ENCODE measurements at regions not wholly inside any gene's neighbourhood (a gene's known extent, or its start where the extent isn't known, plus 50 kb on each side); places are given as distances from the start of the nearest gene placed in this dataset.
"Not testable (repeated sequence)": the region's sequence is repeated elsewhere in the genome, so short reads cannot be mapped to it uniquely, and the experiment has no call there.

DNA sequence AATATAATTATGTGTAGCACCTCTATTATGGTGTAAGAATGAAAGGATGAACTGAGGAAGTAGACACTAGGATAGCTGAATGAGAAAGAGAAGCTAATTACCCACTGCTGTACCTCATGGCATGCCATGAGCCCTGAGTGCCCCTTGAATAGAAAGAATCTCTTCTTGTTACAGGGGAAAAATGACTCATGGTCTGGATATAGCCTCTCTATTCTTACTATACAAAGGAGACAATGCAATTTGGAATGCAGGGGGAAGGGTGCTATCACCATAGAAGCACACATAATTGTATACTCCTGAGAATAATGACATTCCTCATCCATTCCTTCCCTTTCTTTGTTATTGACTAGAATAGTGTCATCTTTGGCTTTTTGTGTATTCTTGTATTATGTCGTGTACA is 385.2 kb downstream of the CDH7 start:
- ATAC-seq, result no peak

DNA sequence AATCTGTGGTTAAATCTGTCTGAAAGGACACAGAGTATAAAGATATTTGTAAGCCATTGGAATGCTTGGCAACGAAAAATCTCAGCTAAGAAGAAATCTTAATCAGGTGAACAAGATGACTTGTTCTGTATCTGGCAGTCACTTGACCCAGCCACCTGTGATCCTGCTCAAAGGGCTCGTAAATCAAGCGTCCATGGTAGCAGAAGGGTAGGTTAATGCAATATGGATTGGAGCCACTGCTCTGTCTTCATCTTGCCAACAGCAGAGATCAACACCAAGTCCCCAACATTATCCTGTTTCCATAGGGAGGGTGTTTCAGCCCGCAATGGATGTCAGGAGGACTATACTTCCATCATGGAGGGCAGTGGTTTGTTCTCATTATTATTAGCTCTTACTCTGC is 378.4 kb downstream of the CDH7 start:
- ATAC-seq, result no peak

DNA sequence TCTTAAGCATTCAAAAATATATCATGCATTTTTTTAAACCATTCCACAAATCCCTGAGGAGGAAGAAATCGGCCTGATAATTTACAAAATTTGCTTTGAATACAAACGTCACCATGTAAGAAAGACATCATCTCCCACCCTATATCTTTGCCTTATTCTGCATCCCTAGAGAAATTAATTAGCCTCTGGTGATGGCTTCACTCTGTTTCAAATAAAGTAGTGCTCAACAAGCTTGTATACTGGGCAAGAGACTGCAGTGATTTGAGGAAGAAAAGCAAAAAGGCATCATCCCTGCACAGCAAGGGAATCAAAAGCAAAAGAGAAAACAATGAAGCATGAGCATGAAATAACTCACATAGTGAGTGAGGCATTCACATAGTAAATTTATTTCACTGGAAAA is 375.5 kb downstream of the CDH7 start:
- ATAC-seq, result no peak

DNA sequence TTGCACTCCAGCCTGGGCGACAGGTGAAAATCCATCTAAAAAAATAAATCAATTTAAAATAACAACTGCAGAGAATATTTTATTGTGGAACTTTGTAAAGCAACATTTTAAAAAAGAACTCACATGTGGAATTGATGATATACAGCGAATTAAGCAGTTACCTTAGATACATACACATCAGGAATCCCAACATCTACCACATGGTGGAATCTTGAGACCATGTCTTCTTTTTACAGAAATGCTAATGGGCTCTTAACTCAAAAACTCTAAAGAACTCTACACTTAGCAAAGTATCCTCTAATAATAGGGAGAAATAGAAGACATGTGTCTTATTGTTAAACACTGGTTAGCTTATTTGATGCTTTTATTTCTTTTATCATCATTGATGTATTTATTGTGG is 373.6 kb downstream of the CDH7 start:
- no peak for ATAC-seq

DNA sequence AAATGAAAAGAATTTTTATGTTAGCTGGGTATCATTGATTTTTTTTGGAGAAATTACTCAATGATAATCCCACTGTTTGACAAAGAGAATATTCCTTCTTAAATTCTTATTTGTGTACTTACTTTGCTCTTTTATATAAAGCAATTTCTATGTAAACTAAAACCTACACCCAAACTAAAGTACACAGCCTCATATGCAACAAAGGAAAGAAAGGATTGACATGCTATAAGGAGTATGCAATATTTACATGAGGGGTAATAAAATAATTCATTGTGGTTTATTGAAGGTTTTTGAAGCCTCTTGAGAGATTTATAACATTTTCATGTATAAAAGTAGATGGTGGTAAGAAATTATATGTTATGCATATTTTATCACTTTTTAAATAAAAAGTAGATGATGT is 368.5 kb downstream of the CDH7 start:
- ATAC-seq, result no peak

DNA sequence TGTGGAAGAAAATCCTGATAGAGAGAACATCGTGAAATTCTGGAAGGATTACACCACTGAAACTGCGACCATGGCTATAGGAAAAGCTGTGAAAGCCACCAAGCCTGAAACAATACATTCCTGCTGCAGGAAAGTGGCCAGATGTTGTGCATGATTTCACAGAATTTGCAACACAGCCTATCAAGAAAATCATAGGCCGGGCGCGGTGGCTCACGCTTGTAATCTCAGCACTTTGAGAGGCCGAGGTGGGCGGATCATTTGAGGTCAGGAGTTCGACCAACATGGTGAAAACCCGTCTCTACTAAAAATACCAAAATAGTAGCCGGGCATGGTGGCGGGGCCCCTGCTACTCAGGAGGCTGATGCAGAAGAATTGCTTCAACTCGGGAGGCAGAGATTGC is 360.2 kb downstream of the CDH7 start:
- ATAC-seq, result no peak

DNA sequence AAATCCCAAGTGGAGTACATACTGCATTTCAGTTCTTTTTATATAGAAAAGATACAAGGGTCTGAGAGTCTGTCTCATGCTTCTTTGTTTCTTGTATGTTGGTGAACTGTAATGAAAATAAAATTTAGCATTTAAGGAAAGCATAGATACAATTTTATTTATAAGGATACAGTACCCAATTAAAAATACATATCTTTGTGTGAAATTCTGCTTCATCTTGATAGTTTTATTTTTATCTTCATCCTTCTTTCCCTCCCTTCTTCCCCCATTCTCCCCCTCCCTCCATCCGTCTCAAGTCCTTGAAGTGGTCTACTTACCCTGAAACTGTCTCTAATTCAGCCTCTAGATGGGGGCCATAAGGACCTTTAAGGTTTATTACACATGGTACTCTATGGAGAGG is 359.8 kb downstream of the CDH7 start:
- no peak for ATAC-seq

DNA sequence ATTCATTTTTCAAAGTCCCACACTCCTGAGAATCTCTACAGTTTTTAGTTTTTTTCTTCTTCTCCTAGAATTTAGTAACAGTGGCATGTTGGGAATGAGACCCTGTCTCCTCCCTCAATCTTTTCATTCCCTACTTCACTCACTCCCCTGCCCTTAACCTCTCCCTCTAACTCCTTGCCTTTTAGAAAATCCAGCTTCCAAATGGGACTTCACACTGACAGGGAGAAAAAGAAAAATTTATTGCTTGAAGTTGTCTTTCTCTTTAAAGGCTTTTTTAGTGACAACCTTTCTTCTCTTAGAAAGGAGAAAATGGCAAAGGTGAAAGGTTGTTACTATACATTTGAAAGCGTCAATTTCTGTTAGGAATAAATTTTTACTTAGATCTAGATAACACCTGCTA is 359.2 kb downstream of the CDH7 start:
- no peak for ATAC-seq

DNA sequence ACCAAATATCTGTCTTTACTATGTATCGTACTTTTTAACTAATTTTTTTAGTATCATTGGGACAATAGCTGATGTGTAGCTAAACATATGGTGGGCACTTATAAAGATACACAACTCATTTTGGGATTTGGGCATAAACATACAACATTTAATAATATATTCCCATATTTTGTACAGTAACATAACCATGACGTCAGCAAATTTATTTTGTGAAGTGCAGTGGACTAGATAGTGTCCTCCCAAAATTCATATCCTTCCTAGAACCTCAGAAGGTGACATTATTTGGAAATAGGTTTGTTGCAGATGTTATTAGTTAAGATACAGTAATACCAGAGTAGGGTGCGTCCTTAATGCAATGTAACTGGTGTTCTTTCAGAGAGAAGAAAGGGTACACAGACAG is 356.7 kb downstream of the CDH7 start:
- ATAC-seq, result no peak

DNA sequence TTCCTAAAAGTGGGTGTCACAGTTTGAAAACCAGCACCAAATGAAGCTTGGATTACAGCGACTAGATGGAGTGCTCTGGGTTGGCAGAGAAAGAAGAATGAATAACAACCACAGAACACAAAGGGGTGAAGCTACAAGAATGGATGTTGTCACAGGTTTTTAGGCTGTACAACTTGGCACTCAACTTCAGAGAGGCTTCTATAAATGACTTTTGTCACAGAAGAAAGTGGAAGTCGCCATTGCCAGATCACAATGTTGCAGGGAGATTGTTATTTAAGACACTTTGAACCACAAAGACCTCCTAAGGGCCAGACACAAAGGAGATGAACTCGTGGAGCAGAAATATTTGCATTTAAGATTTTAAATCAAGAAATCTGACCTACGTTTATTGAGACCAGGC is 354.2 kb downstream of the CDH7 start:
- no peak for ATAC-seq

DNA sequence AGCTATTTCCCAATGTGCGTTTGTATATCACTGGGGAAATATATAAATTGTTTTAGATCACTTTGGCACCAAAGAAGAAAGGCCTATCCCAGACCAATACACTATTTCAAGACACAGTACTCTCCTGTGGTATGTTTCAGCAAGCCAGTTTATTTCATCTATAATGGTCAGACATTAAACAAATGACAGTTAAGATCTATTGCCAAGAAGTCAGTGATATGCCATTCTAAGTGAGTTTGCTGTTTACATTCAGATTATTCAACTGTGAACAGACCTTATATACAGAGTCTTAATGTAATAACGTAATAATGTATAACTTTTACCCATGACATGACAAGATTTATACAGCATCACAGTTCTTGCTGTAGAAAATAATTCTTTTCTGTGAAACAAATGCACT is 352.7 kb downstream of the CDH7 start:
- no peak for ATAC-seq

DNA sequence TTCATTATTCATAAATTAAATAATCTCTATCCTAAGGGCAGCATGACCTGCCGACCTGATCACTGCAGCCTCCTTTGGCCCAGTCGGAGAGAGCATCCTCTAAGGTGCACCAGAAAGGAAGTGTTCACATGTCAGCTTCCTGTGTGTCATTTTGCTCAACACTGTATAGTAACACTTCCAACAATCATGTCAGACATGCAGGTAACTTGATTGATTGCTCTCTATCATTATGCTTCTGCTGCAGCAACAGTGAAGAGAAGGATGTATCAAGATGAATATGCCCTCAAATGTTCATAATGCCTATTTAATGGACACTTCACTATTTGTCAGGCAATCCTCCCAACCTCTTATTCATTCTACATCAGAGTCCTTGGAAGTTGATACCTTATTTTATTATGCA is 332.3 kb downstream of the CDH7 start:
- no peak for ATAC-seq

DNA sequence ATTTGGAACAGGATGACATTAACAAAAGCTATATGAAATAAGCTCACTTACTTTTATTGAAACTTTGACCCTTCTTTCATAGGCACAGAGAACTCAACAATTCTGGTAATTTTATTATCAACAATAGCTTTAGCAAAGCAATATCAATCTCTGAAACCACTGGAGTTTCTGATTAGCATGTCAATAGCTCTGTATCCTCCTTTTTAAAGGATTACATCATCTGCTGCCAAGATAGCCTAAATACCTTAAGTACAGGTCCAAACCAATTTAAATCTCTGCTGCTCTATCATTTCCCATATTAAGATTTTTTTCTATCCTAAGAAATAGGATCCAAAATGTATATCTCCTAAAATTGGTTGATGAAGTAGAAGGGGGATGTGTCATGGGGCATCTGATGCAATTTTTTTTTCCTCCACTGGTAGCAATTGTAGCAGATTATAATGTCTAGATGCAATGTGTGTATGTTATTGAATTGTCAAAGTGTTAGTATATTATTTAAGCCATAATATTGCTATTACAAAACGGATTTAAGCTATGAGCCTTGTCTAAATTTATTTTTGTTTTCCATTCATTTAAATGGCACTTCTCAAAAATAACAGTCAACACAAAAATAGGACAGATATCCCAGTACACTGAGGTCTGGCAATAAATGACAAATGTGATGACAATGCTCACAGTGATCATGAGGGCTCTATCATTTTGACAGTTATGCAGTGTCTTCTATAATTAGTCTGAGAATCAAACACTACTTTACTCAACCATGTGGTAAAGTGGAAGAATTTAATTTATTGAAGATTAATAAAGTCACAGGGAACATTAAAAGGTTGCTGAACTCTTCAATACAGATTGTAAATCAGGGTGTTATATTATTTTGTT is 328.4 kb downstream of the CDH7 start:
- ATAC-seq, result no peak

DNA sequence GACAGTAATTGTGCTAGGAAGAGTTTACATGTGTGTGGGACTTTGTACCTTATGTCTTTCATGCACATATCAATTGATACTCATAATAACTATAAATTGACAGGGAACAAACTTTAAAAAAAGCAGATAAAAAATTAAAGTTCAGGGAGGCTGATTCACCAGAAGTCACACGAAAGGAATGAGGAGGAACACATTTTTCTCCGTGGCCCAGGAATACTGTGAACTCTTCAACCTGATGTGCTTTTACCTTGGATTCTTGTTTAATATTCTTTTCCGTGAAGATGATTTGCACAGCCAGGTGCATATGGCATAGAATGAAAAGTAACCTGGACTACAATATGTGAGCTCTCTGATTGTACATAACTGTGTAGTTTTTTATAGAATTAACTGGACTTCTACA is 326.3 kb downstream of the CDH7 start:
- no peak for ATAC-seq

DNA sequence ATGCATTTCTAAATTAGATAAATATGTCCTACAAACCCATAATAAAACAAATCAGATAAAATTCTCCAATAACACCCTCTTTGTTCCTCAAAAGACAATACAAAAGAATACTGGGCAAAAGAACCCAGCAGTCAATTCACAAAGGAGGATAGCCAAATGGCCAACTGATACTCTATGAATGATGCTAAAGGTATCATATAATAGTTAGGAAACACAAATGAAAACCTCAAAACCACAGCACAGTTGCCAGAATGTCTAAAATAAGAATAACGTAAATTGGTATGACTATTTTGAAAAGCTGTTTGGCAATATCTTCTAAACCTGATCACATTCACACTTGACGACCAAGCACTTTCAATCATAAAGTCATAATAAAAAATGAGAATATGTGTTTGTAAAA is 315.4 kb downstream of the CDH7 start:
- ATAC-seq, result no peak

DNA sequence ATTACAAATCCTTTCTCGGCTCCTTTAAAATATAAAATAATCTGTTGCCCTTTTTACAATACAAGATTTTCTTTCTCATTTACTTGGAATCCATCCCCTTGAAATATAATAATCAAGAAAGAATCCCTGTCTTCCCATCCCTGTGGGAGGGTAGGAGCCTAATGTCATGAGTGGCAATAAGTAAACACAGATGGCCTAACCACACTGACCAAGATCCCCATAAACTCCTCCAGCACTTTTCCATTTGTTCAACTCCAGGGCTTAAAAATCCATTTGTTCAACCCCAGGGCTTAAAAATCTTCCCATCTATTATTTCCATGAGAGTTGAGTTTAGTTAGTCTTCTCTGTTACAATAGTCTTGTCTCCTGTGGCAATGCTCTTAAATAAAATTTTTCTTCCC is 297.6 kb downstream of the CDH7 start:
- ATAC-seq, result no peak

DNA sequence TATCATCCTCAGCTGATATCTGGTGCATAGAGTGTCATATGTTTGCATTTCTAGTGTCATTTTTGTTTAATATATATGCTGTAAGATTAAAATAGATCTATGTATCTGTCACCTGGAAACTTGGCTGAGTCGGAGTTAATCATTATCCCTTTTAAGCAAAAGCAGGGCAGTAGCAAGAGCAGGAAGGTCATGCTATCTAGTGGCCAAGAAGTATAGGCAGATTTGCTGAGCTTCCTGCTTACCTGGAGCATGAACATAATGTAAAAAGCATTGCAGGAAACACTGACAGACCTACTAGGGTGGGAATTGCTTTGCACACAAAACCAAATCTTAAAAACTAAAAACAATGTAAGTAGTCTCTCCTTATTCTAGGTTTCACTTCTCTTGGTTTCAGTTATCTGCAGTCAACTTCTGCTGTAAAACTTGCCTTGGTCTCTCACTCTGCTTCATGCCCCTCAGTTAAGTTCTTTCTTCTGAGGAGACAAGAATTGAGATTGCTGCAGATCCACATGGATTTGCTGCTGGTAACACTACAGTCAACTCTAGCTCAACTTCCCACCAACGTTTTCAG is 295.3 kb downstream of the CDH7 start:
- ATAC-seq, result no peak

DNA sequence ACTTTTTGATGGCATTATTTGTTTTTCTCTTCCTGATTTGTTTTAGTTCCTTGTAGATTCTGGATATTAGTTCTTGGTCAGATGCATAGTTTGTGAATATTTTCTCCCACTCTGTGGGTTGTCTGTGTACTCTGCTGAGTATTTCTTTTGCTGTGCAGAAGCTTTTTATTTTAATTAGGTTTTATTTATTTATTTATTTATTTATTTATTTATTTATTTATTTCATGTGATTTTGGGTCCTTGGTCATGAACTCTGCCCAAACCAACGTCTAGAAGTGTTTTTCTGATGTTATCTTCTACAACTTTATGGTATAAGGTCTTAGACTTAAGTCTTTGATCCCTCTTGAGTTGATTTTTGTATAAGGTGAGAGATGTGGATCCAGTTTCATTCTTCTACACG is 292.2 kb downstream of the CDH7 start:
- no peak for ATAC-seq

DNA sequence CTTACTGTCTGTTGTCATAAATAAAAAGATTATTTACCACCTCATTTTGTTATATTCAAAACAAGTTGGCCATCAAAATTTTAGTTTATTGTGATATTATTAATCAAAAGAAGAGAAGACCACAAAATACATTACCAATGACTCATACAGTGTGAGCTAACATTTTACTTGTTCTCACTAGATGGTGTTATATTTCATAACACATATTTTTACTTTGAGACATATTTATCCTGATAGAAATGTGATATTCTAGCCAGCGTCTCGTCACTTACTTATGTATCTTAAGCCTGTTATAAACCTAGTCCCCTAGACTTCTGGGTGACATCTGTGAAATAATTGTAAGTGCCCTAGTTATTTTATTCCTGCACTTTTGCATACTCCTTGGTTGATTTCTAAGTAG is 263.2 kb downstream of the CDH7 start:
- no peak for ATAC-seq

DNA sequence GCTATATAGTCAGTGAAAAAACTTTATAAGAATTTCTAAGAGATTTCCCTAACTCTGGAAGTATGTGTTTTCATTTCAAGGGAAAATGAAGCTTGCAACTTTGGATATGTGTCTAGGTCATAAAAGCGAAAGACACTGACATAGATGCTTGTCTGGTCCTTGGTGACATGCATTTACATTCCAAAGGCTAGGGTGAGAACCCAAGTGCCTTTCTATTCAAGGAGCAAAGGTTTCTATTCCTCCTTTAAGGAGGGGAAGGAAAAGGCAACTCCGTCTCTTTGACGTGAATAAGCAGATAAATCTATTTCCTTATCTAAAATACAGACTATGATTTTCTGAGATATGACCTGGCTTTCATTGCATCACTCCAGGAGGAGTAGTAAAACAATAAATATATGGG is 261.1 kb downstream of the CDH7 start:
- no peak for ATAC-seq

DNA sequence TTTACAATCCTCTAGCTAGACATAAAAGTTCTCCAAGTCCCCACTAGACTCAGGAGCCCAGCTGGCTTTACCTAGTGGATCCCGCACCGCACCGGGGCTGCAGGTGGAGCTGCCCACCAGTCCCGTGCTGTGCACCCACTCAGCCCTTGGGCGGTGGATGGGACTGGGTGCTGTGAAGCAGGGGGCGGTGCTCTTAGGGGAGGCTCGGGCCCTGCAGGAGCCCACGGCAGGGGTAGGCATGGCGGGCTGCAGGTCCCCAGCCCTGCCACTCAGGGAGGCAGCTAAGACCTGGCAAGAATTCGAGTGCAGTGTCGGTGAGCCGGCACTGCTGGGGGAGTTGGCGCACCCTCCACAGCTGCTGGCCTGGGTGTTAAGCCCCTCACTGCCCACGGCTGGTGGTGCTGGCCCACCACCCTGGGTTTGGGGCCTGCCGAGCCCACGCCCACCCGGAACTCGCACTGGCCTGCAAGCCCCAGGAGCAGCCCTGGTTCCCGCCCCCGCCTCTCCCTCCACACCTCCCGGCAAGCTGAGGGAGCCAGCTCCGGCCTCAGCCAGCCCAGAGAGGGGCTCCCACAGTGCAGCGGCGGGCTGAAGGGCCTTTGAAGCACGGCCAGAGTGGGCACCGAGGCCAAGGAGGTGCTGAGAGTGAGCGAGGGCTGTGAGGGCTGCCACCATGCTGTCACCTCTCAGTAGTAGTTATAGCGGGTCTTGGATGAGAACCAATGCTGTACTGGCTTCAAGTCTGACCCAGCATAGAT is 255.2 kb downstream of the CDH7 start:
- no peak for ATAC-seq

DNA sequence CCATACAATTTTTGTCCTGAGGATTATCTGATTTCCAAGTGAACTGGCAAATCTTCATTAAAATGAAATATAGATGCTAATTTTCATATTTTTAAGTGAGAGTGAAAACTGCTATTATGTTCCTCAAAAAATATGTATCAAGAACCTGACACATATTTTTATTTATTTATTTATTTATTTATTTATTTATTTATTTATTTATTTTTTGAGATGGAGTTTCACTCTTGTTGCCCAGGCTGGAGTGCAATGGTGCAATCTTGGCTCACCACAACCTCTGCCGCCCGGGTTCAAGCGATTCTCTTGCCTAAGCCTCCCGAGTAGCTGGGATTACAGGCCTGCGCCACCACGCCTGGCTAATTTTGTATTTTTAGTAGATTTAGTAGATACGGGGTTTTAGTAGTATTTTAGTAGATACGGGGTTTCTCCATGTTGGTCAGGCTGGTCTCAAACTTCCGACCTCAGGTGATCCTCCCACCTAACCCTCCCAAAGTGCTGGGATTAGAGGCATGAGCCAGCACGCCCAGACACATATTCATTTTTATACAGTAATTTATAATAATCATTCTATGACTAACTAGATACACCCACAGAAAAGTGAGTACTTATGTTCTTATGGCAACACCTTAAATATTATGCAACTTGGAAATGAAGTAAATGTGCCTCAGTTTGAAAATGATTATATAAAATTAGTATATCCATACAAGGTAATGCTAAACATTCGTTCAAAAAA is 248.3 kb downstream of the CDH7 start:
- ATAC-seq, result not testable (repeated sequence)

DNA sequence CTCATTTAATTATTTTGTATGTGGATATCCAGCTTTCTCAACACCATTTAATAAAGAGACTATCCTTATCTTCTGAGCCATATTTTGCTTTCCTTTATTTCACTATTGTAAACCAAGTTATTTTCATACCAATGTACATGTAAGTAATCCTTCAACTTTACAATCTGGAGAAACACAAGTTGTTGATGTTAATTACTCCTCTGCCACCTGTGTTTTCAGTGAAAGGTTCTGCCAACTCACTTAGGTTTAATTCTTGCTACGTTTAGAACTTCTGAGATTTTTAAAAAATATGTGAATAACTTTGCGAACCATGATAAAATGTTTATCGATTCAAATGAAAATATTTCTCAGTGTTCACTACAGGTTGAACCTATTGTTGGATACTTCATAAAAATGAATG is 244.4 kb downstream of the CDH7 start:
- no peak for ATAC-seq

Measured in esophagus mucosa (tissue), 1 donor.